ENCODE measurements at regions not wholly inside any gene's neighbourhood (a gene's known extent, or its start where the extent isn't known, plus 50 kb on each side); places are given as distances from the start of the nearest gene placed in this dataset.

- Histone ChIP-seq H3K36me3 (ENCODE audit: control insufficient read depth, insufficient read depth, low read length) (no peaks in the 10 kb centered on the region), H3K4me3 (ENCODE audit: low read depth, low read length) (no peak overlapping the region), H3K27me3 (ENCODE audit: control insufficient read depth, insufficient read depth, low read length) (no peaks in the 10 kb centered on the region)
- no peak for TF ChIP-seq CTCF (IDR thresholded peaks at IDR 0.05; ENCODE audit: insufficient read depth, low read length, poor library complexity, severe bottlenecking)
- DNase-seq (ENCODE audit: low read depth) = no peak
Measured at GRCh38 chr4:152211936-152212653, 323.8 kb downstream of the FBXW7 start.

- Histone ChIP-seq H3K4me3 (ENCODE audit: low read depth, low read length) (no peak overlapping the region), H3K36me3 (ENCODE audit: control insufficient read depth, insufficient read depth, low read length) (no peaks in the 10 kb centered on the region), H3K27me3 (ENCODE audit: control insufficient read depth, insufficient read depth, low read length) (no peaks in the 10 kb centered on the region)
- DNase-seq (ENCODE audit: low read depth) = no peak
- no peak for TF ChIP-seq CTCF (IDR thresholded peaks at IDR 0.05; ENCODE audit: insufficient read depth, low read length, poor library complexity, severe bottlenecking)
Measured at GRCh38 chr4:152209772-152210493, 326.0 kb downstream of the FBXW7 start.

- no peaks in the 10 kb centered on the region for H3K27me3 ChIP-seq (ENCODE audit: control insufficient read depth, insufficient read depth, low read length)
- TF ChIP-seq CTCF (IDR thresholded peaks at IDR 0.05; ENCODE audit: insufficient read depth, low read length, poor library complexity, severe bottlenecking) = no peak
- no peak overlapping the region for H3K4me3 ChIP-seq (ENCODE audit: low read depth, low read length)
- DNase-seq (ENCODE audit: low read depth) = no peak
- H3K36me3 ChIP-seq (ENCODE audit: control insufficient read depth, insufficient read depth, low read length) = no peaks in the 10 kb centered on the region
Measured at GRCh38 chr4:152207378-152207720, 328.5 kb downstream of the FBXW7 start.

DNA sequence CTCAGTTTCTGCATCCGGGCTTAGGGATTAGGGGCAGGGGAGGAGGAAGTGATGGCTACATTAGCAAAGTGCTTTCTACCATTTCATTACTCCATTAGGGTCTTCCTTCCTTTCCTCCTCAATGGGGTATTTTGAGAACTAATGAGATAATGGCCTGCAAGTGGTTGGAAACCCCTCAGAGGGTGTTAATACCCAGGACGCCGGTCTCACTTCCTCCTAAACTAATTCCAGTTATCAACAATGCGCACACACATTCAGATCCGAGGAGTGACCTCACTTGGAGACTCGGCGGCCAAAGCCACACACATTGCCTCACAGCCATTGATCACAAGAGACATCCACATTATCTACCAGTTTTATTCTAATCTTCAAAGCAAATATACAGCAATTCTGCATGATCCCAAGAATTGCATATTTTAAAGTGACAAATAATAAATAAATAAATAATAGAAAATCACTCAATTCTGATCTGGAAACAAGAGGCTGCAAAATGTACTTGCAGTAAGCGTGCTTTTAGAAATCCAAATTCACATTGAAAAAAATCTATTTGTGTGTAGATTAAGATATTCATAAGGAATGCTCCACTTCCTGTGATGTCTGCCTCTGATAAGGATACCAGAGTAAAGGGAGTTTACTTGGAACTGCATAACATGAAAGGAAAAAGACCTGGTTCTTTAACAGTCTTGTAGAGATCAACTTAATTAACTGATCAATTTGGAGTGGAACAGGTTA, 329.1 kb downstream of the FBXW7 start:
- no peak for TF ChIP-seq CTCF (IDR thresholded peaks at IDR 0.05; ENCODE audit: insufficient read depth, low read length, poor library complexity, severe bottlenecking)
- H3K4me3 ChIP-seq (ENCODE audit: low read depth, low read length) = no peak overlapping the region
- H3K27me3 ChIP-seq (ENCODE audit: control insufficient read depth, insufficient read depth, low read length) = no peaks in the 10 kb centered on the region
- DNase-seq (ENCODE audit: low read depth) = no peak
- no peaks in the 10 kb centered on the region for H3K36me3 ChIP-seq (ENCODE audit: control insufficient read depth, insufficient read depth, low read length)

GRCh38 chr4:152206185-152206584, 329.7 kb downstream of the FBXW7 start:
- DNase-seq (ENCODE audit: low read depth) = no peak
- no peak for TF ChIP-seq CTCF (IDR thresholded peaks at IDR 0.05; ENCODE audit: insufficient read depth, low read length, poor library complexity, severe bottlenecking)
- Histone ChIP-seq H3K27me3 (ENCODE audit: control insufficient read depth, insufficient read depth, low read length) (no peaks in the 10 kb centered on the region), H3K4me3 (ENCODE audit: low read depth, low read length) (no peak overlapping the region), H3K36me3 (ENCODE audit: control insufficient read depth, insufficient read depth, low read length) (no peaks in the 10 kb centered on the region)
